Activated CD4-positive, CD25-positive, alpha-beta regulatory T cell (primary cell): ENCODE measurements at regions not wholly inside any gene's neighbourhood (a gene's known extent, or its start where the extent isn't known, plus 50 kb on each side); places are given as distances from the start of the nearest gene placed in this dataset.

Experiments
- DNase-seq, 4 experiments: peaks; one replicate each; lab custom pipeline; 2025; lab: John Stamatoyannopoulos, UW

DNA sequence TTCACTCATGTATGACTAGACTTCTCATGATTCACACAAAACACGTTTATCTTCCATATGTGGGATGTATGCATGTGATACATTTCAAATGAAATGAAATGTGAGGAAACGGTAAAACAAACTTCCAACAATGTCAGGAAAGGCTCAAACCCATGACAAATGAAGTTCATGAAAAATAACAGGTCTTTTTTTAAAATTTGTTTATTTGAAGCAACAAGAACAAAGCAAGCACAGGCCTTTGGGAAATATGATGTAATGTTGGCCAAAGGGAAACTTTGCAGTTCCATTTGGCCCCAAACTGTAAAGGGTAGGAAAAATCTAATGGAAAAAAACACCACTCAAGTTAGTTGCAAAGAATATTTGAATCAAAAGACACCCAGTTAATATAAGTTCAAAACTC lies 463.8 kb upstream of the ARGLU1 start:
- DNase-seq: no peak

DNA sequence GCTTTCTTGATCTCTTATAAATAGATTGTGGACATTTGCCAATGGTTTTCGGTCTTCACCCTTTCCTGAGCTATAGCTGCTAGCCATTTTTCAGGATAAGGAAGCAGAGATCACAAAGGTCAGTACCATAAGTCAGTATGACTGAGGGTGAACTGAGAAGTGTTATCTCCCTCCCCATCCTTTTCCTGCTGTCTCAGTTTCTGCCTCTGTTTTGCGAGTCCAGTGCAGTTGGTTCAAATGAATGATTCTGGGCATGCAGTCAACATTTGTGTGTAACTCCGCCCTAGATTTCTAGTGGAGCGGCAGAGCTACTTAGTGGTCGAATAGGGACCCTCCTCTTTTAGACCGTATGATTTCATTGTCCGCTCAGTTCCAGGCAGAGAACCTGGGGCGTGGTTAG lies 460.8 kb upstream of the ARGLU1 start:
- DNase-seq: no peak

DNA sequence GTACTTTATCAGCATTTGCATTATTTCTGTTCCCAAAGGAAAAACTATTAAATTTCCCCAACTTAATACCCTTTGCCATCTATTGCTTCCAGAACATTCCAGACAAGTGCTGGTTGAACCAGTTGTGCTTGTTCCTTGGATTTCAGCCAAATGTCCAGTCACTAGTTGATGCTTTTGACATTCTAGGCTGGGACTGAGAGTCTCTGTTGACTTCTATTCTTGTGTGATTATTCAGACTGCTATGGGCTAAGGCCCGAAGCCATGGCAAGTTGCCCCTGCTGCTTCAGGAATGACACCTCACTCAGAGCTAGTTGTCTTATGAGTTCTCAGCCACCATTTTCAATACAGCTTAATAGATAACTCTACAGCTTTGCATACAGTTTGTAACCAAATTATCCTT lies 458.1 kb upstream of the ARGLU1 start:
- DNase-seq: no peak

DNA sequence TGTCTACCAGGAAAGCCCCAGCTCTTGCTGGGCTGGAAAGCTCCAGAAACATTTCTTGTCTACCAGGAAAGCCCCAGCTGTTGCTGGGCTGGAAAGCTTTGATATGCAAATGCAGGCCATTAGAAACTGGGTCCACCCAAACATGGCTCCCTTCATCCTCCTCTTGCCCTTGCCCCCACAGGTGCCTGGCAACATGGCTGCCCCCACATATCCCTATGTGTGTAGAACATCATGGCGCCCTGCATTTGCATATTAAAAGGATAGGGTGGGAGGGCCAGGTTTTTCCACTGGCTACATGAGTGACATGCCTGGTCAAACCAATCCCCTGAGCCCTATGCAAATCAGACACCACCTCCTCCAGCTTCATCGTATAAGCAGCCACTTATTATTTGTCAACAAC lies 455.4 kb upstream of the ARGLU1 start:
- no peak for DNase-seq

DNA sequence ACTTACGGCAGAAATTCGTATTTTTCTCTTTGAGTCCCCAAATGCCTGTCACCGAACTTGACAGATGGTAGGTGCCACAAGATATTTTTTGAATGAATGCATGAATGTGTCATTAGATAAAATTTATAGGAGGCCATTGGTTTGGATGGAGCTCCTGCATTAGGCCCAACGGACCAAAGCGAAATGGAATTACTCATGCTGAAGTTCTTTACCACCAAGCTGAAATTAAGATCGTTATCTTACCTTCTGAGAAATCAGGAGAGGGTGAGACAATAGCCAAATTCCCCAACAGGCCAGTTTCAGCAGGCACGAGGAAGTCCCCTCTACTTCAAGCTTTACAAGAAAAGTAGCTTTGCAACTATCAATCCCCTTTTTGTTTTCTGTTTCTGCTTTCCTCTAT lies 452.5 kb upstream of the ARGLU1 start:
- DNase-seq: no peak

DNA sequence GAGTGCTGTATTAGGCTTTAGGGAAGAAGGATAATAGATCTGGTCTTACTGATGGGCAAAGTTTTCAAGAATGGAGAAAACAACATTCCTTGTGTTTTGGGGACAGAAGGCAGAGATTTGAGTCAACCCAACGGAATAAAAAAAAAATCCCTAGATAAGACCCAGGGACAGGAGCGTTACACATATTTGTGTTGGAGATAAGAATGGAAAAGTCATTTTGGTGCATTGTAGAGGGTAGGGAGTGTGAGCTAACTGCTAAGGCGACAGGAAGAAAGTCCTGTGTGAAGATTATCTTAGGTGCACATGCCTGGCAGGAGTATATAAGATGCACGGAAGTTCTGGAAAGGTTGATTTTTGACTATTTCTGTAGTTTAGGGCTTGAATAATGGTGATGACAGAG lies 450.3 kb upstream of the ARGLU1 start:
- no peak for DNase-seq

DNA sequence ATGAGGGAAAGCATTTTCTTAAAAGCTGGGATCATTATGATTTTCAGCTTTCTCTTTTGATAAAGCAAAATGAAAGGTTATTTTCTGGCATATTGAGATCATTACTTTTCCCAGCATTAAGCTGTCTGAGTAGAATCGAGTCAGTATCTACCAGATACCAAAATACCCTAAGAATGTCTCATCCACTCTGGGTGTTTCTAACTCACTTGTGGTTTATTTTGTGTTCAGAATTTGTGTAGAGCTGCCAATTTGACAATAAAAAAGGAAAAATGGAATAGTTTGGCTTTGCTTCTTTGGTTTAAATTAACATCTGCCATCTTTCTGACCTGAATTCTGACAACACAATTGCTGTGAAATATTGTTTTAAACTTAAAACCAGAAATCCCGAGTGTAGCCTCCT lies 438.7 kb upstream of the ARGLU1 start:
- DNase-seq: no peak

DNA sequence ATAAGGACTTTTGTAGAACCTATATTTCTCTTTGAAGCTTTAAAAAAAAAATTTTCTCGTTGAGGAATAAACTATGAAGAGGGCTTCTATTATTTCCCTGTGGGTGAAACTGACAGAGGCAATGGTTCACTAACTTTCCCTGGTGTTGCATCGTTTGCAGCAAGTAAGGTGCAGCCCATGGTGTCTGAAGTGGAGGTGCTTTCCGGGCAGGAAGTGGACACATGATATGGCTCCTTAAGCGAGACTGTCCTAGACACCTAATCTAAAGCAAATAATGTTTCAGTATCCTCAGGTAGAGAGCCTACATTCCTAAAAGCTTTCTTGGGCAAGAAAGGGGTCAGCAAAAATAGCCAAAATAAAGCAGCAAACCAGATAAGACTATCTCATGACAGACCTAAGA lies 437.6 kb upstream of the ARGLU1 start:
- DNase-seq: no peak

DNA sequence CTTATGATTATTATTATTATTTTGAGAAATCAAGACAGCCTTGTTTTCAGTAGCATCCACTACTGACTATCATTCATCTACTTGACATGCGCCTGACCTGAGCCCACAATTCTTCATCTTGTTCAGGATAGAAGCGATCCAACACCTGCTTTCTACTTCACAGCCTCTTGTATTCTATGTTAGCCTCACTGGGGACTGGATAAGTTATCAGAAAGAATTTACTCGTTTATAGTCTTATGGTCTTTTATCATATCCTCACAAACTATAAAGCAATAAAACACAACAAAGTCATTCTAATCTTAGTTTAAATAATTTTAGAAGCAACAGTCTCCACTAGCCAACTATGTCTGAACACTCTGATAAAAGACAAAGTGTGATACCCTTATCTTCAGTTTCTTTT lies 436.0 kb upstream of the ARGLU1 start:
- DNase-seq: no peak

DNA sequence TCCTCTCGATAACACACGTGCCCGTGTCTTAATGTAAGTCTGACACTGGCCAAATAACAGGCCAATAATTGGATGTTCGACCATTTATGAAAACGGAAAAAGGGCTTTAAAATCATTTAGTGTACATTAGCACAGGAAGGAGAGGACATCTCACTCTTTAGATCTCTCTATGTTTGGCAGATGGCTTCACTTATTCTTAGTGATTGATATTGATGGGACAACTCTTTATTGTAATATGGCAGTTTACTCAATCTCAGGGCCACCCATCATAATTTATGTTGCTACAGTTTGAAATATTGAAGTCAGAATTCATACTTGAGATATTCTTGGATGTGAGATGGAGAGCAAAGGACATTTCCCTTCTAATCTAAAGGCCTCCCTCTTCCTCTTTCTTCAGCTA lies 430.7 kb upstream of the ARGLU1 start:
- no peak for DNase-seq

DNA sequence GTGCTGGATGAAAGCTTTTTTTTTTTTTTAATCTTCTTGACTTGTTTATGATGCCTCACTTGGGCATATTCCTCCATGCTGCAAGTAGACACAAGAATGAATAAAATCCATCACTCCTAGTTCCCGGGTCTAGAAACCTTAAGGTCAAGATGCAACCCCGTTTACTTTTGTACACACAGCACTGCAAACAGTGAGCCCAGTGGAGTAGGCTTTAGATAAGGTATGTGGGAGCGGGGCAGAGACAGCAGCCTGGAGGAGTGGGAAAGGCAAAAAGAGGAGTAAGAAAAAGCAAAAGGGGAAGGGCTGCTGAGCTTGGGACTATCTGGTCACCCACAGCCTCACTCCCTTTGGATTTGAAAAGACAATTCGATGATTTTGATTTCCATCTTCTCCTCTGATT lies 429.8 kb upstream of the ARGLU1 start:
- DNase-seq: no peak

DNA sequence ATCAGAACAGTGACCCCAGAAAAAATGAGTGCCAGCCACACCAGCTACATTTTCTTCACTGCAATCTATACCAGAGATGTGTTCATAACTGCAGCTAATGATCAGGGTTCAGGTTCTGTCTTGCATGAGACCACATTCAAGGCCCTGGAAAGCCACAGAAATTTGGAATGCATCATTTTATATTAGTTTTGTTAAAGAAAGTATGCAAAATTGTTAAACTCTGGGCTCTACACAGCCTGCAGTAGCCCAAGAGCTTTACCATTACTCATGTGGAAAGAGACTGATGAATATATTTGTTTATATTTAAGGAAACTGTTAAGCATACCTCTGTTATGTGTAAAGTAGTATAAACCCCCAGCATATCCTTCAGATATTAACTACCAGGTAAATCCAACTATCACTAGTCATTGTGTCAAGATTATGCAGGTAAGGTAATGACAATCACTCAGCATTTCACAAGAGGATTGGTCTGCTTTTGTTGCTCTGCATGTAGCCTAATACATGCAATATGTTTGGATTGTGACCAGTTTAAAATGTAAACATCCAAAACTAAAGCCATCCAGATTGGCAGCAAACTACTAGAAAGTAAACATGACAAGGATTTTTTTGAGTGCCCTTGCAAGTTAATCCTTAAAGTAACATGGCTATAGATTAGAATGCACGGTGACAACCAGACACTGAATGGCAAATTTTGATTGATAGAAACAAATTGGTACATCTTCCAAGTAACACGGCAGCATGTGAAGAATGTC lies 429.1 kb upstream of the ARGLU1 start:
- no peak for DNase-seq

DNA sequence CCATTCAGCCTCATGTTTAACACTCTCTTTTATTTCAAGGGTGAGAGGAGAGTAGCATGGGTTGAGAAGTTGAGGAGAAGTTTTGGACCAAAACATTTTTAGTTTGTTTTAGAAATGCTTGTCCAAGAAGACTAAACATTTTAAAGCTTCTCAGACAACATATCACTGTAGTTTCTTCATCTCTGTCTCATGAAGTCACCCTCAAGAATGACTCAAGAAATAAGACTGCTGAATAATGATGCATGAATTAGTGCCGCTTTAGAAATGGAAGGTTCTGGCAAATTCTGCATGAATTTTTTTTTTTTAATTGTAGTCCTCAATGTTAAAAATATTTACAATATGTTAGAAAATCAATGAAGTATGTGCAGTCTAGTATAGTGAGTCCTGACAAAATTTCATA lies 422.7 kb upstream of the ARGLU1 start:
- DNase-seq: no peak

DNA sequence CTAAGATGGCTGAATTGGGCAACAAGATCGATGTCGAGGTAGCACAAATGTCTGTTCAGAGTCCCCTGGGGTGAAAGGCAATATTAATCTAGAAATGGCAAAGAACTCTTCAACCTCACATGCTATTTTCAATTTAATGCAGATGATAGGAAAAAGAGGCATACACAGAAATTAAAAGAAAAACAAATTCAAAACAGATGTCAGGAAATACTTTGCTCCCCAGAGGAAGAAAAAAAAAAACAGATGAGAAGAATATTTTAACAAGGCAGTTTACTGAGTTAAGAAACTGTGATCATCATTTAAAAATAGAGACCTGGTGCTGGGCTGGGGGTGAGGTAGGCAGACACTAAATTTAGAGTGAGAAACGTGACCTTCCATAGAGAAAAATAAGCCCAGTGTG lies 421.9 kb upstream of the ARGLU1 start:
- DNase-seq: no peak

DNA sequence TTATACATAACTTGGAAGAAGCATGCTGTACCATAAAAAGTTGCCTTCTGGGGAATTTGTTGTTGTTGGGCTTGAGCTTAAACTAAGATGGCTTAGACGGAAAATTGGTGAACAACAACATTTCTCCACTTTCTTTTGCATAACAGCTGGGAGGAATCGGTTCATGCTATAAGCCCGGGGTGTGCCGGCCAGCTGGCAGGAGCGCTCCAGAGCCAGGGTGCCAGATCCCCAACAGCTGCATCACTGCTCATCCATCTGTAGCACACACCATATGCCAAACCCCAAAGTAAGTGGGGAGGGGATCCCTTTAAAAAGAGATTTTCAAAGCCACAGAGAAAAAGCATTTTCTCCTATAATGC lies 419.5 kb upstream of the ARGLU1 start:
- no peak for DNase-seq

DNA sequence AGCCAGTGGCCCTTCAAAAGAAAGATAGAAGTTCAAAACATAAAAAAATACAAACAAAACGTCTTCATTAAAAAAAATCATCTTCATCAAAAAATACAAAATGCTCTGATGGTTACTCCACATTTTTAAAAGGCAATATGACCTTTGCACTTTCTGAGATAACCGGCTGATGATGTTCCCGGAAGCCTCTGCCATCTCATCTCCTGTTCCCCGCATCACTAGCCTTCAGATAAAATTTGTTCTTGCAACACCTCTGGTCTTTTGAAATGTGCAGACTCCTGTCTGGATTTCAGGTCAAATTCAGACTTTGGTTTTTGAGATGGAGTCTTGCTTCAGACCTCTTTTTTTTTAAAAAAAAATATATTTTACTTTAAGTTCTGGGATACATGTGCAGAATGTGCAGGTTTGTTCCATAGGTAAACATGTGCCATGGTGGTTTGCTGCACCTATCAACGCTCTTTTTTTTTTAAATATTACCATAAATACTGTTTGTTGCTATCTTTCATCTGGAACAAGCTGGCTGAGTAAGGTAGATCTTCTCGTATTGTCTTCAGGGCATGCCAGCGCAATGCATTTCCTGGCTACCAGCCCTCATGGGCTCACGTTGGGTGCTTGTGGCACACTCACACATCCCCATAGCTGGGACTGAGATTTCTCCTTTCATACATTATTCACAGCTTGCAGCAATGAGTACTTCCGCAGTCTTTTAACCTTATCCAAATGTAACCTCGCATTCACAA lies 418.9 kb upstream of the ARGLU1 start:
- no peak for DNase-seq

DNA sequence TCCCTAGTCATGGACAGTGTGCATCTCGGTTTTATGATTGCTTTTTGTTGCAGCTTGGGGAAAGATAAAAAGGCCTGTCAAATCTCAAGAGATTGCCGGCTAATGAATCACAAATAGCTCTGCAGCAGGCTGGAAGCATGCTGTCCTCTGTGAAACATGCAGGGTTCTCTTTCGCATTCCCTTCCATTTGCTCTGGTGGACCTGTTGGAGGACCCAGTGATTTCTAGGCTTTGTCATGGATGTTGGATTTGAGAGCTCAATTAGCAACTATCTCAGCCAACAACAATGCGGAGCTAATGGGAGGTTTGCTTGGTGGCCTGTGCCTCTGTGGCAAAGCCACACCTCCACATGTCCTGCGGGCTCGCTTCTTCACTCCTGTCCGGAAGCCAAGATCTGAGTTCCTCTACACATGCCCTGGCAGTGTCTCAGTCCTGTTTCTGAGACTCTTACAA lies 418.1 kb upstream of the ARGLU1 start:
- DNase-seq: no peak

DNA sequence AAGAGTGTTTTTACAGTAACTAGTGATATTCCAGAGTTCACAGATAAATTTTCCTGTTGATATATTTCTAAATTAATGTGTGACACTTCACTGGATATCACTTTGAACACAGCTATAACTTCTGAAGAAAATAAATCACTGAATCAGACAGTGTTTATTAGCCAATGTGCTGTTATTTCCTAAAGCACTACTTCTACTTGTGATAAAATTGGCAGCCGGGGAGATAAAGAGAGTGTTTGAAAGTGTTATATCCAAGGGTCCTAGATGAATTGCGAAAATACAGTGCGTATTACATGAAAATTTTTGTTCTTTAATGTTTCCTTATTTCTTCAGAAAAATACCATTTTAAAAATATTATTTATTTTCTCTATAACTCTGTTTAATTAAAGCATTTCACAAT lies 417.5 kb upstream of the ARGLU1 start:
- DNase-seq: no peak

DNA sequence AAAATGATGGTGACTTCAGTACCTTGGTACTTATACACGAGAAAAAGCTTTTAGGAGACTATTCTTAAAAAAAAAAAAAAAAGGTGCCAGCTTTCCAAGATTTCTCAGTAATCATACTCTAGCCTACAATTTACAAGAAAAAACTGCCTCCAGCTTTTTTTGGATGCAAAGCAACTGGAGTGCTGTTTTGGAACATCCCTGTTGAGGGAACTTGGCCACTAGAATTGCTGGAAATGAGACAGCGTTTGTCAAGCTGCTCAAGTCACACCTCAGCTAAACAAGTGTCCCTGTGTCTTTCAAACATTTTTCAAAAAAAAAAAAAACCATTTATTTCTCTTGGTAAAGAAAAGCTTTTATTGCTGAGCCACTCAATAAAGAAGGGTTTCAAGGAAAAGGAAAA lies 413.1 kb upstream of the ARGLU1 start:
- DNase-seq: no peak

DNA sequence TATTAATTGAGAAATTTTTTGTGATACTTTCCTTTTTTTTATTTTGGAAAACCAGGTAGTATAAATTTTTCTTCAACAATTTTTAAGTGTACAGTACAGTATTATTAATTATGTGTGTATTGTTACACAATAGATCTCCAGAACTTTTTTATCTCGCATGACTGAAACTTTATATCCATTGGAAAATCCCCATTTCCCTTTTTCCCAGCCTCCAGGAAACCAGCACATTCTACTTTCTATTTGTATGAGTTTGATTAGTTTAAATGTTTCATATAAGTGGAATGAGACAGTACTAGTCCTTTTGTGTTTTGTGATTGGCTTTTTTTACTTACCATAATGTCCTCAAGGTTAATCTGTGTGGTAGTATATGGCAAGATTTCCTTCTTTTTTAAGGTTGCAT lies 399.5 kb upstream of the ARGLU1 start:
- no peak for DNase-seq

DNA sequence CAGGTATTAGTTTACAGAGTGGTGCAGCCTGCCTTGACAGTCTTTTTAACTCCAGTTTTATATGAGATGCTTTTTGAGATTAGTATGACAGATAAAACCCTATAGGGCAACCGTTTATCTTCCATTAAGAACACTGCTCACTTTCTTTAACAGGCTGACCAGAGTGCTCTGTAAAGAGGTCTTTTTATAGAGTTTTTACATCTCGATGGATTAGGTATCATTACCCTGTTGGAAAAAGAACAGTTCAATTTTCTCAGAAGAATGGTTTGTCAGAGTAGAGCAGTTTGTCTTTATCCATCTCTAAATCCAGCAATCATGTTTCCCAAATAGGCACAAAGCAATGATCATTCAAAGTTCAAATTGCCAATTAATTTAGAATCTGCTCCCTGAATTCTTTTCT lies 395.2 kb upstream of the ARGLU1 start:
- no peak for DNase-seq

DNA sequence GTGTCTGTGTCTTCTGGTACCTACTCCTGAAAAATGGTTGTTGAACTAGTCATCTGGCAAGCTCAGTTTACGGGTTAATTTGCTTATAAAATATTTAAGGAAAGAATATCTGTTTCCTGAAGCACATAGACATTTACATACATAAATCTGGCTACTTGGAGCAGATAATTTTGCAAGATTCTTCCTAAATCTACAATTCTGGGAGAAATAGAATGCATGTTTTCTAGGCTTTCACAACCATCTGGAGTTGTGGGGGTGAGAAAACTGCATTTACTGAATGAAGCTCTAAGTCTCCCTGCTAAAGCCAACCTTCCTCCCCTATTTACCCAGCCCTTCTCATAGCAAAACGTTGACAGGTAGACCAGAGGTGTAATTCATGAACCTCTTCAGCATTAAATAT lies 393.7 kb upstream of the ARGLU1 start:
- DNase-seq: no peak

DNA sequence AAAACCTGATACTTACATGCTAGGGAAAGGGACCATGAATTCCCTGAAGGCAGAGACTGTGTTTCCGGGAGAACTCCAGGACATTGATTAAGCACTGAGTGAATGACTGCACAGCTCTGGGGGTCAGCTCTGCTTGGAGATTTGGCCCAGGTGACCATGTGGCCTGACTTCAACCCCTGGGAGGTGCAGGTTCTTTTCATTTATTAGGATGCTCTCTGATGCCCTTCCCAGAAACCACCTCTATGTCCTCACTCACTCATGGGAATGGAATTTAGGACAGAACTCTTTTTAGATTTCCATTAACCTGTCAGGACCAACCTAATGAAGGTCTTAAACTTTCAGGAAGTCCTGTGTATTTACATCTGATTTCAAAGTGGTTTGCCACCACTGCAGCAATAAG lies 393.3 kb upstream of the ARGLU1 start:
- DNase-seq: no peak

DNA sequence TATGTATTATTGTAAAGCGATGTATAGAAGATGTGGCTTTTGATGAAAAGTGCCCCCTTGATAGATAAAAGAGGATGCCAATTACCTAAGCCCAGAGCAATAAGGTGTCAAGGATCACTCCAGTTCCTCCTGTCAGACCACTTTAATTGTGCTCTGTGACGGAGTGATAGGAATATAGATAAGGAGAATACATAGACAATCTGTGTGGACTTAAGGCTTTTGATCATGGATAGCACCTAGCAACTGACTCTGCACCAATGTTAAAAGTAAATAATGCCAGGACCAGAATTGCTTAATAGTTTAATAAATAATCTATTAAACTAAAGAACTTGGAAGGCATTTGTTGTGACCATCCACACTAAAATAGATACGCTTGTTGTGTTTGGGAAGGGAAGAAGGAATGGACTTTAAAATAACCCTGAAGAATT lies 390.7 kb upstream of the ARGLU1 start:
- no peak for DNase-seq
